ENCODE measurements at regions not wholly inside any gene's neighbourhood (a gene's known extent, or its start where the extent isn't known, plus 50 kb on each side); places are given as distances from the start of the nearest gene placed in this dataset.

- DNase-seq, result no peak
These were observed 1656.9 kb upstream of the RAG2 start for GRCh38 chr11:38254913-38255312.

GRCh38 chr11:38252620-38253019, 1654.6 kb upstream of the RAG2 start:
- no peak for DNase-seq

GRCh38 chr11:38246451-38246850, 1648.4 kb upstream of the RAG2 start:
- no peak for DNase-seq

- no peak for DNase-seq
These were observed 1628.6 kb upstream of the RAG2 start for GRCh38 chr11:38226684-38227083.

- no peak for DNase-seq
These were observed 1623.3 kb upstream of the RAG2 start for GRCh38 chr11:38221295-38221694.

- DNase-seq, result no peak
These were observed 1621.6 kb upstream of the RAG2 start for GRCh38 chr11:38219636-38220035.

- no peak for DNase-seq
These were observed 1610.9 kb upstream of the RAG2 start for GRCh38 chr11:38208951-38209350.

GRCh38 chr11:38206663-38207062, 1608.6 kb upstream of the RAG2 start:
- no peak for DNase-seq

- DNase-seq, result no peak
These were observed 1593.1 kb upstream of the RAG2 start for GRCh38 chr11:38191101-38191500.

- no peak for DNase-seq
These were observed 1584.3 kb upstream of the RAG2 start for GRCh38 chr11:38182126-38182866.

- DNase-seq, result no peak
These were observed 1578.8 kb upstream of the RAG2 start for GRCh38 chr11:38176686-38177322.

- DNase-seq, result no peak
These were observed 1575.6 kb upstream of the RAG2 start for GRCh38 chr11:38173676-38174075.

GRCh38 chr11:38169286-38169685, 1571.2 kb upstream of the RAG2 start:
- DNase-seq, result no peak

- no peak for DNase-seq
These were observed 1565.5 kb upstream of the RAG2 start for GRCh38 chr11:38163526-38163925.

- no peak for DNase-seq
These were observed 1562.4 kb upstream of the RAG2 start for GRCh38 chr11:38160433-38160832.

- no peak for DNase-seq
These were observed 1561.0 kb upstream of the RAG2 start for GRCh38 chr11:38159038-38159437.

GRCh38 chr11:38156495-38157146, 1558.6 kb upstream of the RAG2 start:
- DNase-seq, result no peak

GRCh38 chr11:38155856-38156255, 1557.8 kb upstream of the RAG2 start:
- DNase-seq, result no peak

- no peak for DNase-seq
These were observed 1555.9 kb upstream of the RAG2 start for GRCh38 chr11:38153985-38154384.

- DNase-seq, result no peak
These were observed 1545.8 kb upstream of the RAG2 start for GRCh38 chr11:38143852-38144251.

GRCh38 chr11:38138972-38139371, 1540.9 kb upstream of the RAG2 start:
- DNase-seq, result no peak

- no peak for DNase-seq
These were observed 1538.9 kb upstream of the RAG2 start for GRCh38 chr11:38136887-38137286.

- no peak for DNase-seq
These were observed 1533.5 kb upstream of the RAG2 start for GRCh38 chr11:38131535-38131934.

- no peak for DNase-seq
These were observed 1532.9 kb upstream of the RAG2 start for GRCh38 chr11:38130976-38131375.
